G401 (cell line): ENCODE measurements at regions not wholly inside any gene's neighbourhood (a gene's known extent, or its start where the extent isn't known, plus 50 kb on each side); places are given as distances from the start of the nearest gene placed in this dataset.

Source experiments
- DNase-seq: peaks from one replicate; pipeline ENCODE4 v3.0.0-alpha.2; 2015; ENCODE audit warnings: low spot score
- in situ Hi-C: cut with HindIII; loops from 2 replicates; pipeline ENCODE4 v1.10.0; 2016; ENCODE audit warnings: low sequenced_read_pairs, mixed read lengths

DNA sequence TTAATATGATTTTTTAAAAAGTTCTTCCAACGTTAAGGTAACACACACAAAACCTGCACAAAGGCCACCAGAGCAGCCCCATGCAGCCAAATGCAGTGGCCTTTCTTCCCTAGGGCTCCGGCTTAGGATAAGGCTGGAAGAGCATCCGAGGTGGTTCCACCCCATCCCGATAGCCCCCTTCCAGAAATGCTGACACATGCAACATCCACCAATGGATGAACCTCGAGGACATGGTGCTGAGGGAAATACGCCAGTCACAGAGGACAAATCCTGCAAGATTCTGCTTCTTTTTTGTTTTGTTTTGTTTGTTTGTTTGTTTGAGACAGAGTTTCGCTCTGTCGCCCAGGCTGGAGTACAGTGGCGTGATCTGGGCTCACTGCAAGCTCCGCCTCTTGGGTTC is 199.3 kb upstream of the NSMCE3 start:
- DNase-seq = no peak

GRCh38 chr15:29467091-29467490 is 197.5 kb upstream of the NSMCE3 start:
- in situ Hi-C loops = no loop called here
- DNase-seq = no peak

More for the DNA sequence above, 199.3 kb upstream of the NSMCE3 start:
- in situ Hi-C loops = no loop called here

- in situ Hi-C loops = no loop called here
These were observed 196.7 kb upstream of the NSMCE3 start for GRCh38 chr15:29466292-29466691.

DNA sequence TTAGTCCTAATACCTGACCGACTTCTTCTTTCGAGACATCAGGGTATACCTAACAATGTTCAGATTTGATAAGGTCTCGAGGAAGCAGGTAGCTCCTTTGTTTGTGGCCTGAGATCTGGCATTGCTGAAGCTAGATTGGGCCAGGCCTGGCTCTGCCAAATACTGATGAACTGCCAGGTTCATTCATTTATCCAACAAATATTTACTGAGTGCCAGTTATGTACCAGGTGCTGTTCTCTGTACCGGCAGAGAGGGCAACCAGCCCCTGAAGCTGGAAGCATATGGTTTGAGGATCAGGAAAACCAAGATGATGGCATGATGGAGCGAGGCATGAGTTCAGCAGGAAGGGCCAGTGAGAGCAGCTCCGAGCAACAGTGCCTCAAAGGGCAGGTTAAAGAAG is 196.2 kb upstream of the NSMCE3 start:
- peak; percentile 86 for DNase-seq
- in situ Hi-C loops = no loop called here

More at GRCh38 chr15:29466292-29466691, 196.7 kb upstream of the NSMCE3 start:
- DNase-seq = no peak

DNA sequence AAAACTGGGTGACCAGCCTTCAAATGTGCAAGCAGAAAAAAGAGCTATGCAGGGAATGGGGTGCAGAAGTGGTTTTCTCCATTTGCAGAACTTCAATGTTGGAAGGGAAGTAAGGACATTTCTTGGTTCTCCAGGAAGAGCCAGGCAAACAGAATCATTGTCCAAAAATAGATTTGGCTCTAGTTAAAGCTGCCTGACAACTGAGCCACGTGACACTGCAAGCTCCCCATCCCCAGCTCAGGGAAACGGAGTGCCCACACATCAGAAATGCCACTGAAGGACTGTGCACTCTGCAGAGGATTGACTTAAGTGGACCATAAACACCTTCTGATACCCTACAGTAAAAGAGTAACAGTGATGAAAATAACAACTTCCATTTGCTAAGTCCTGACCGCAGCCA is 195.6 kb upstream of the NSMCE3 start:
- in situ Hi-C loops = no loop called here

GRCh38 chr15:29461877-29462276 is 192.3 kb upstream of the NSMCE3 start:
- no peak for DNase-seq
- in situ Hi-C loops = no loop called here

More for the DNA sequence above, 195.6 kb upstream of the NSMCE3 start:
- peak; percentile 68 for DNase-seq

GRCh38 chr15:29458361-29458760 is 188.7 kb upstream of the NSMCE3 start:
- in situ Hi-C loops = no loop called here
- no peak for DNase-seq

- DNase-seq = no peak
- in situ Hi-C loops = no loop called here
These were observed 188.1 kb upstream of the NSMCE3 start for GRCh38 chr15:29457729-29458128.

- in situ Hi-C loops = no loop called here
These were observed 187.3 kb upstream of the NSMCE3 start for GRCh38 chr15:29456964-29457363.

GRCh38 chr15:29456255-29456654 is 186.6 kb upstream of the NSMCE3 start:
- in situ Hi-C loops = no loop called here
- no peak for DNase-seq

More at GRCh38 chr15:29456964-29457363, 187.3 kb upstream of the NSMCE3 start:
- no peak for DNase-seq

- no peak for DNase-seq
- in situ Hi-C loops = no loop called here
These were observed 185.9 kb upstream of the NSMCE3 start for GRCh38 chr15:29455530-29455929.

- no peak for DNase-seq
- in situ Hi-C loops = no loop called here
These were observed 185.4 kb upstream of the NSMCE3 start for GRCh38 chr15:29455055-29455454.

GRCh38 chr15:29454506-29454905 is 184.9 kb upstream of the NSMCE3 start:
- DNase-seq = no peak
- in situ Hi-C loops = no loop called here

- in situ Hi-C loops = no loop called here
- no peak for DNase-seq
These were observed 183.5 kb upstream of the NSMCE3 start for GRCh38 chr15:29452881-29453731.

- in situ Hi-C loops = no loop called here
- no peak for DNase-seq
These were observed 181.7 kb upstream of the NSMCE3 start for GRCh38 chr15:29451201-29451781.

DNA sequence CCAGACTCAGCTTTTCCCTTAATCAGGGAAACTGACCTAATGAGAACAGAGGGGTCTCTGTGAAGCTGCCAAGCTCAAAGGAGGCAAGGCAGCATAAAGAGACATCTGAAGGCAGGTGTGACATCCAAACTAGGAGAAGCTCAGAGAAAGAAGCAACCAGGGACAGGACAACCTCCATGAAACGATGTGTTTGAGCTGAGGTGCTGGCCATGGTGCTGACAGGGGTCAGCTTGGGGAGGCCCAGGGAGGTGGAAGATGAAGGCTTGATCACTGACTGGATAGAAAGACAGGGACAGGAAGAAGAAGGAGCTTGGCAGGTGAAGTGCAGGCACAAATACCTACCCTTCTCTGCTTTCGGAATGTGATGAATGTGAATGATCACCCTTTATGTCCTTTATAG is 179.5 kb upstream of the NSMCE3 start:
- DNase-seq = no peak

GRCh38 chr15:29448320-29448719 is 178.7 kb upstream of the NSMCE3 start:
- DNase-seq = no peak
- in situ Hi-C loops = no loop called here

More for the DNA sequence above, 179.5 kb upstream of the NSMCE3 start:
- in situ Hi-C loops = no loop called here

- in situ Hi-C loops = no loop called here
- no peak for DNase-seq
These were observed 176.9 kb upstream of the NSMCE3 start for GRCh38 chr15:29446480-29446879.

- in situ Hi-C loops = no loop called here
- no peak for DNase-seq
These were observed 172.9 kb upstream of the NSMCE3 start for GRCh38 chr15:29442532-29442931.

- no peak for DNase-seq
- in situ Hi-C loops = no loop called here
These were observed 170.9 kb upstream of the NSMCE3 start for GRCh38 chr15:29440541-29440940.

GRCh38 chr15:29438703-29439055 is 169.1 kb upstream of the NSMCE3 start:
- in situ Hi-C loops = no loop called here
- no peak for DNase-seq
